OCI-LY7 (cell line): ENCODE measurements at regions not wholly inside any gene's neighbourhood (a gene's known extent, or its start where the extent isn't known, plus 50 kb on each side); places are given as distances from the start of the nearest gene placed in this dataset.

ENCODE experiments used
- CTCF ChIP-seq: fragments of 200-600 bp; sonication (generic); conservative IDR thresholded peaks from 2 replicates; pipeline ENCODE4 v1.5.1; 2014; ENCODE audit warnings: mild to moderate bottlenecking, antibody characterized with exemption, low read length, moderate library complexity, mixed read lengths
- EZH2phosphoT487 ChIP-seq: fragments of 200-600 bp; sonication (generic); IDR thresholded peaks from 2 replicates; pipeline ENCODE4 v1.6.1; 2018; ENCODE audit warnings: low read depth, borderline replicate concordance, mild to moderate bottlenecking, mixed run types, antibody characterized with exemption, low read length, moderate library complexity, mixed read lengths

- no peak for TF ChIP-seq CTCF
- no peak for TF ChIP-seq EZH2phosphoT487
Measured at GRCh38 chr10:70960316-70960715, 72.0 kb upstream of the PCBD1 start.
